Cardiac septum (tissue), 1 donor: ENCODE measurements at regions not wholly inside any gene's neighbourhood (a gene's known extent, or its start where the extent isn't known, plus 50 kb on each side); places are given as distances from the start of the nearest gene placed in this dataset.
"Not testable (repeated sequence)": the region's sequence is repeated elsewhere in the genome, so short reads cannot be mapped to it uniquely, and the experiment has no call there.

ENCODE experiments used
- DNase-seq: peaks from one replicate; pipeline ENCODE4 v3.0.0-alpha.2; 2020; ENCODE audit warnings: low spot score
- intact Hi-C: fragments of 100-400 bp; cut with DNase I; formaldehyde crosslinking; loops from one replicate; pipeline ENCODE4 v1.14.0; 2022
- donor health status: DM: no; HTN: no; CAD: no.

GRCh38 chr15:21174761-21175160 is 265.5 kb downstream of the POTEB3 start:
- intact Hi-C loops, DNase-seq: not testable (repeated sequence)

GRCh38 chr15:21151203-21151966 is 285.3 kb upstream of the POTEB2 start:
- intact Hi-C loops: not testable (repeated sequence)
- DNase-seq: peak; percentile 46

DNA sequence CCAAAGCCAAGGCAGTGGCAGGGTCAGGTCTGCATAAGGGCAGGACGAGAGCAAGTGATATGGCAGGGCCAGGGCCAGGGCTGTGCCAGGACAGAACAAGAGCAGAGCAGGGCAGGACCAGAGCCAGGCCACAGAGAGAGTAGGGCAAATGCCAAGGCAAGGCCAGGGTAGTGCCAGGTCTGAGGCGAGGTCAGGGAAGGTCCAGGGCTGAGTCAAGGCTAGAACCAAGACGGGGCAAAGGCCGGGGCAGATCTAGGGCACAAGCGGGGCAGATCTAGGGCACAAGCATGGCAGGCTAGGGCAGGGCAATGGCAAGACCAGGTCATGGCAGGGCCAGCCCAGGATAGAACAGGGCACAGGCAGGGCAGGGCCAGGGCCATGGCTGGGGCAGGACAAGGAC is 282.0 kb upstream of the POTEB2 start:
- DNase-seq, intact Hi-C loops: not testable (repeated sequence)

DNA sequence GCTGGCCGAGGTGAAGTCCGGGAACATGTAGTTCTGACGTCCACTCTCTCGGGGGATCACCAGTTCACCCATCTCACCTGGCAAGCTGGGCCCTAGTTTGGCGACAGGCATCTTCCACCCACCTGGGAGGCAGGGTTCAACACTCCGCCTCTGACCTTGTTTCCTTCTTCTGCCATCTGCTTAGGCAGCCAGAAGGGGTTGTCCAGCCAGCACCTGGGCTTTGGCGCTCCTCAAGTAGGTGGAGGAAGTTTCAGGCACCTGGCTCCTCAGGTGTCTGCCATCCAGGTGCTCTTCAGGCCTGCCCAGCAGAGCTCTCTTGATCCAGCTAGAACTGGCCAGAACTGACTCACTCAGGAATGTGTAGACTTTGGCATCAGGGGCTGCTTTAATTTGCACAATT is 267.8 kb upstream of the POTEB2 start:
- intact Hi-C loops, DNase-seq: not testable (repeated sequence)

DNA sequence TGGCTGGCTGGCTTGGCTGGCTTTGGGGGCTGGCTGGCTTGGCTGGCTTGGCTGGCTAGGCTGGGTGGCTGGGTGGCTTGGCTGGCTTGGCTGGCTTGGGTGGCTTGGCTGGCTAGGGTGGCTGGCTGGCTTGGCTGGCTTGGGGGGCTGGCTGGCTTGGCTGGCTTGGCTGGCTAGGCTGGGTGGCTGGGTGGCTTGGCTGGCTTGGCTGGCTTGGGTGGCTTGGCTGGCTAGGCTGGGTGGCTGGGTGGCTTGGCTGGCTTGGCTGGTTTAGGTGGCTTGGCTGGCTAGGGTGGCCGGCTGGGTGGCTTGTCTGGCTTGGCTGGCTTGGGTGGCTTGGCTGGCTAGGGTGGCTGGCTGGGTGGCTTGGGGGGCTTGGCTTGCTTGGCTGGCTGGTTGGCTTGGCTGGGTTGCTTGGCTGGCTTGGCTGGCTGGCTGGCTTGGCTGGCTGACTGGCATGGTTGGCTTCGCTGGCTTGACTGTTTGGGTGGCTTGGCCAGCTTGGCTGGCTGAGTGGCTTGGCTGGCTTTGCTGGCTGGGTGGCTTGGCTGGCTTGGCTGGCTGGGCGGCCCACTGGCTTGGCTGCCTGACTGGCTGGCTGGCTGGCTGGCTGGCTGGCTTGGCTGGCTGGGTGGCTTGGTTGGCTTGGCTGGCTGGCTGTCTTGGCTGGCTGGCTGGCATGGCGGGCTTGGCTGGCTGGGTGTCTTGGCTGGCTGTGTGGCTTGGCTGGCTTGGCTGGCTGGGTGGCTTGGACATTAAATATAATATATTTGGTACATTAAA is 246.3 kb upstream of the POTEB2 start:
- intact Hi-C loops: not testable (repeated sequence)
- peak; percentile 77 for DNase-seq

GRCh38 chr15:21111861-21112260 is 245.7 kb upstream of the POTEB2 start:
- DNase-seq: peak; percentile 89
- intact Hi-C loops: not testable (repeated sequence)

GRCh38 chr15:21111172-21111571 is 245.1 kb upstream of the POTEB2 start:
- DNase-seq: peak; percentile 43
- intact Hi-C loops: not testable (repeated sequence)

DNA sequence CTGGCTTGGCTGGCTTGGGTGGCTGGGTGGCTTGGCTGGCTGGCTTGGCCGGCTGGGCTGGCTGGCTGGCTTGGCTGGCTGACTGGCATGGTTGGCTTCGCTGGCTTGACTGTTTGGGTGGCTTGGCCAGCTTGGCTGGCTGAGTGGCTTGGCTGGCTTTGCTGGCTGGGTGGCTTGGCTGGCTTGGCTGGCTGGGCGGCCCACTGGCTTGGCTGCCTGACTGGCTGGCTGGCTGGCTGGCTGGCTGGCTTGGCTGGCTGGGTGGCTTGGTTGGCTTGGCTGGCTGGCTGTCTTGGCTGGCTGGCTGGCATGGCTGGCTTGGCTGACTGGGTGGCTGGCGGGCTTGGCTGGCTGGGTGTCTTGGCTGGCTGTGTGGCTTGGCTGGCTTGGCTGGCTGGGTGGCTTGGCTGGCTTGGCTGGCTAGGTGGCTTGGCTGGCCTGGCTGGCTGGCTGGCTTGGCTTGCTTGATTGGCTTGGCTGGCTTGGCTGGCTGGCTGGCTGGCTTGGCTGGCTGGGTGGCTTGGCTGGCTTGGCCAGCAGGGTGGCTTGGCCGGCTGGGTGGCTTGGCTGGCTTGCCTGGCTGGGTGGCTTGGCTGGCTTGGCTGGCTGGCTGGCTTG is 244.2 kb upstream of the POTEB2 start:
- intact Hi-C loops: not testable (repeated sequence)
- peak; percentile 95 for DNase-seq

DNA sequence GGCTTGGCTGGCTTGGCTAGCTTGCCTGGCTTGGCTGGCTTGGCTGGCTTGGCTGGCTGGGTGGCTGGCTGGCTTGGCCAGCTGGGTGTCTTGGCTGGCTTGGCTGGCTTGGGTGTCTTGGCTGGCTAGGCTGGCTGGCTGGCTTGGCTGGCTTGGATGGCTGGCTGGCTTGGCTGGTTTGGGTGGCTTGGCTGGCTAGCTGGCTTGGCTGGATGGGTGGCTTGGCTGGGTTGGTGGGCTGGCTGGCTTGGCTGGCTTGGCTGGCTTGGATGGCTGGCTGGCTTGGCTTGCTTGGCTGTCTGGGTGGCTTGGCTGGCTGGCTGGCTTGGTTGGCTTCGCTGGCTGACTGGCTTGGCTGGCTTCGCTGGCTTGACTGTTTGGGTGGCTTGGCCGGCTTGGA is 242.3 kb upstream of the POTEB2 start:
- DNase-seq, intact Hi-C loops: not testable (repeated sequence)

DNA sequence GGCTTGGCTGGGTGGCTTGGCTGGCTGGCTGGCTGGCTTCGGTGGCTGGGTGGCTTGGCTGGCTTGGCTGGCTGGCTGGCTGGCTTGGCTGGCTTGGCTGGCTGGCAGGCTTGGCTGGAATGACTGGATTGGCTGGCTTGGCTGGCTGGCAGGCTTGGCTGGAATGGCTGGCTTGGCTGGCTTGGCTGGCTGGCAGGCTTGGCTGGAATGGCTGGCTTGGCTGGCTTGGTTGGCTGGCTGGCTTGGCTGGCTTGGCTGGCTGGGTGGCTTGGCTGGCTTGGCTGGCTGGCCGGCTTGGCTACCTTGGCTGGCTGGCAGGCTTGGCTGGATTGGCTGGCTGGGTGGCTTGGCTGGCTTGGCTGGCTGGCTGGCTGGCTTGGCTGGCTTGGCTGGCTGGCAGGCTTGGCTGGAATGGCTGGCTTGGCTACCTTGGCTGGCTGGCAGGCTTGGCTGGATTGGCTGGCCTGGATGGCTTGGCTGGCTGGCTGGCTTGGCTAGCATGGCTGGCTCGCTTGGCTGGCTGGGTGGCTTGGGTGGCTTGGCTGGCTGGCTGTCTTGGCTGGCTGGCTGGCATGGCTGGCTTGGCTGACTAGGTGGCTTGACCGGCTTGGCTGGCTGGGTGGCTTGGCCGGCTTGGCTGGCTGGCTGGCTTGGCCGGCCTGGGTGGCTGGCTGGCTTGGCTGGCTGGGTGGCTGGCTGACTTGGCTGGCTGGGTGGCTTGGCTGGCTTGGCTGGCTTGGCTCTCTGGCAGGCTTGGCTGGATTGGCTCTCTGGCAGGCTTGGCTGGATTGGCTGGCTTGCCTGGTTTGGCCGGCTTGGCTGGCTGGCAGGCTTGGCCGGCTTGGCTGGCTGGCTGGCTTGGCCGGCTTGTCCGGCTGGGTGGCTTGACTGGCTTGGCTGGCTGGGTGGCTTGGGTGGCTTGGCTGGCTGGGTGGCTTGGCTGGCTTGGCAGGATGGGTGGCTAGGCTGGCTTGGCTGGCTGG is 241.6 kb upstream of the POTEB2 start:
- intact Hi-C loops: not testable (repeated sequence)
- DNase-seq: peak; percentile 78

GRCh38 chr15:21096599-21096998 is 230.5 kb upstream of the POTEB2 start:
- DNase-seq, intact Hi-C loops: not testable (repeated sequence)

DNA sequence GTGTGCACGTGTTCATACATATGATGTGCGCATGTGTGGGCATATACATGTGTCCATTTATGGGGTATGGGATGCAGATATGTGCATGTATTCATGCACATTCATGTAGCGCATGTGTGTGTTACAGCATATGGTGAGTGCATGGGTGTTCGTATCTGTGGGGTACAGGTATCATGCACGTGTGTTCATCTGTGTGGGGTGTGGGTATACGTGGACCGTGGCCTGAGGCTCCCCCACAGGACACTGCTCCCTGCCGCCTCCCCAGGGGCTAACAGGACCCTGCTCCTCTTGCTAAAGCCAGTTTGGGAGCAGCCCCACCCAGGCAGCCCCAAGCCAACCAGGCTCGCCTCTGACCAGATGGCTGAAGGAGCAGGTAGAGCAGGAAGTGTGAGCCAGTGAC is 213.4 kb upstream of the POTEB2 start:
- DNase-seq, intact Hi-C loops: not testable (repeated sequence)

- intact Hi-C loops: not testable (repeated sequence)
Measured at GRCh38 chr15:21068917-21069316, 202.8 kb upstream of the POTEB2 start.

DNA sequence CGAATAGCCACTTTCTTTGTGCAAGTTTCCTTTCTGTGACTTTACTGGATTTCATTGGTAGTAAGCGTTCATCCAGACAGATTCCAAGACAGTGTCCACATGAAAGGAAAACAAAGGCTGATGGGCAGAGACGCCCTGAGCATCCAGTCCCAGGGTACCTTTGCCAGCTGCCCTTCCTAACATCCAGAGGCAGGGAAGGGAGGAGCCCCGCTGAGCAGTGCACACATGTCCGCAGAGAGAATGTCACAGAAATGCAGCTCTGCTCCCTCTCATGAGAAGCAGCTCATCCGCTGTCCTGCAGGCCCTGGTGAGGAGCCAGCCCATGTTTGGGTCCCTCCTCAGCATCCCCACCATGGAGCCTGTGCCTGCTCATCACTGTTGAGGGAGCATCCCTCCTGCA is 197.4 kb upstream of the POTEB2 start:
- DNase-seq, intact Hi-C loops: not testable (repeated sequence)

More at GRCh38 chr15:21068917-21069316, 202.8 kb upstream of the POTEB2 start:
- DNase-seq: not testable (repeated sequence)

- intact Hi-C loops, DNase-seq: not testable (repeated sequence)
Measured at GRCh38 chr15:21062619-21063163, 196.6 kb upstream of the POTEB2 start.

GRCh38 chr15:21051866-21052265 is 185.8 kb upstream of the POTEB2 start:
- DNase-seq, intact Hi-C loops: not testable (repeated sequence)

DNA sequence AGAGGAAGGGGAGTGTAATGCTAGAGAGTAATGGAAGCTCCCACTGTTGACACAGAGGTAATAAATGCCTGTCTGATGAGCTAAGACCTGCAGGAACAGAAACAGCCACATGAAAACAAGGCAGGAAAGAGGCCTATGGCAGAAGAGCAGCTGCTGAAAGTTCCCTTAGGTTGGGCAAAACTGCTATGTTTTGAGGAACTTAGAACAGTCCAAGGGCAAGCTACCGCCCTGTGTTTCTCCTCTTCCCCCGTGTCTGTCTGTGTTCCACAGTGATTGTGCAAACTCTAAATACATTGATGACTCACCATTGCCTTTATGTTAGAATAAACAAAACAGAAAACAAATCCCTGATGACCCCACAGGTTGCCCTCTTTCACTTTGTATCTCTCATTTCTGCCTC is 165.6 kb upstream of the POTEB2 start:
- intact Hi-C loops: not testable (repeated sequence)

DNA sequence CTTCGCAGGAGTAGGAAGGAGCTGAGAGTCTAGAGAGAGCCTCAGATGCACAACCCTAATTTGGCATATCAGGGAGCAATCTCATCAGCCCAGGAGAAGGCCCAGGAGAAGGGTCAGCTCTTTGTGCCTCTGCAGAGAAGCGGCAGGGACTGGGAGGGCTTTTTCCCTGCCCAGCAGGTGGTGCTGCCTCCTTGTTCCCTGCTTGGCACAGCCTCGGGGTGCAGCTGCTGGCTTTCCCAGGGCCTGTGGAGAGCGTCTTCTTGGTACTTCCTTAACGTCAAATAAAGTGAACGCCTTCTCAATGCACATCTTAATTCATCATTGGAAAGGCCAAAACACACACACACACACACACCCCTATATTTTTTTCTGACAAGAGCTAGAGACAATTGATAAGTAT is 162.9 kb upstream of the POTEB2 start:
- intact Hi-C loops, DNase-seq: not testable (repeated sequence)

More for the DNA sequence above, 165.6 kb upstream of the POTEB2 start:
- DNase-seq: not testable (repeated sequence)

GRCh38 chr15:21027942-21028341 is 161.8 kb upstream of the POTEB2 start:
- intact Hi-C loops, DNase-seq: not testable (repeated sequence)
